Liver (tissue), 7 donors: ENCODE measurements at regions not wholly inside any gene's neighbourhood (a gene's known extent, or its start where the extent isn't known, plus 50 kb on each side); places are given as distances from the start of the nearest gene placed in this dataset.

Source experiments
- DNase-seq: peaks from one replicate; pipeline ENCODE4 v3.0.0-alpha.2; 2017; ENCODE audit warnings: low spot score
- H3K27ac ChIP-seq, 2 donors: one replicate each; pipeline ENCODE4 v1.7.0; 2013; ENCODE audit warnings: inconsistent platforms in 2 of 2, low read length in 2 of 2, control low read depth in 1 of 2, low read depth in 1 of 2, mild to moderate bottlenecking in 1 of 2
- H3K27me3 ChIP-seq, 4 donors: one replicate each; pipeline versions ENCODE4 v1.6.1 to v1.7.0; 2013; ENCODE audit warnings: low read length in 3 of 4, inconsistent platforms in 1 of 4, mild to moderate bottlenecking in 1 of 4, moderate library complexity in 1 of 4; ENCODE audit not compliant: control insufficient read depth in 4 of 4, insufficient read depth in 4 of 4
- H3K36me3 ChIP-seq, 4 donors: one replicate each; pipeline versions ENCODE4 v1.6.1 to v1.7.0; 2013; ENCODE audit warnings: low read length in 3 of 4, mild to moderate bottlenecking in 3 of 4, low read depth in 1 of 4, moderate library complexity in 1 of 4; ENCODE audit not compliant: control insufficient read depth in 4 of 4, insufficient read depth in 3 of 4
- H3K4me1 ChIP-seq, 4 donors: one replicate each; pipeline versions ENCODE4 v1.6.1 to v1.7.0; 2013; ENCODE audit warnings: low read length in 3 of 4, mild to moderate bottlenecking in 3 of 4, moderate library complexity in 1 of 4; ENCODE audit not compliant: control insufficient read depth in 4 of 4, insufficient read depth in 4 of 4
- H3K4me3 ChIP-seq, 3 donors: one replicate each; pipeline versions ENCODE4 v1.6.1 to v1.7.0; 2013; ENCODE audit warnings: low read length in 3 of 3, control low read depth in 1 of 3, low read depth in 1 of 3, mild to moderate bottlenecking in 1 of 3
- H3K9ac ChIP-seq, 2 donors: one replicate each; pipeline ENCODE4 v1.7.0; 2013; ENCODE audit warnings: low read length in 2 of 2, mild to moderate bottlenecking in 2 of 2, moderate library complexity in 2 of 2, control low read depth in 1 of 2, low read depth in 1 of 2
- H3K9me3 ChIP-seq, 4 donors: one replicate each; pipeline versions ENCODE4 v1.6.1 to v1.7.0; 2013; ENCODE audit warnings: low read length in 3 of 4; ENCODE audit not compliant: control insufficient read depth in 4 of 4
- EGR1 ChIP-seq, 2 donors: IDR thresholded peaks; 2 replicates each; pipeline ENCODE4 v1.6.1; 2016 to 2018; ENCODE audit warnings: antibody characterized with exemption in 2 of 2, low read depth in 2 of 2
- FOXA1 ChIP-seq: IDR thresholded peaks from 2 replicates; pipeline ENCODE4 v1.6.1; 2016; ENCODE audit warnings: antibody characterized with exemption
- FOXA2 ChIP-seq: IDR thresholded peaks from 2 replicates; pipeline ENCODE4 v1.6.1; 2016; ENCODE audit warnings: antibody characterized with exemption
- GABPA ChIP-seq, 2 donors: IDR thresholded peaks in 1 of 2; conservative IDR thresholded peaks in 1 of 2; 2 replicates each; pipeline ENCODE4 v1.6.1; 2016; ENCODE audit warnings: antibody characterized with exemption in 2 of 2, mild to moderate bottlenecking in 1 of 2, moderate library complexity in 1 of 2
- HNF4A ChIP-seq, 2 donors: conservative IDR thresholded peaks; 2 replicates each; pipeline ENCODE4 v1.6.1; 2016; ENCODE audit warnings: antibody characterized with exemption in 2 of 2, mild to moderate bottlenecking in 2 of 2
- HNF4G ChIP-seq: IDR thresholded peaks from 2 replicates; pipeline ENCODE4 v1.6.1; 2016; ENCODE audit warnings: antibody characterized with exemption
- MAX ChIP-seq: IDR thresholded peaks from 2 replicates; pipeline ENCODE4 v1.6.1; 2016; ENCODE audit warnings: antibody characterized with exemption
- NR2F2 ChIP-seq: IDR thresholded peaks from 2 replicates; pipeline ENCODE4 v1.6.1; 2016; ENCODE audit warnings: antibody characterized with exemption
- RAD21 ChIP-seq, 2 donors: IDR thresholded peaks; 2 replicates each; pipeline ENCODE4 v1.6.1; 2016; ENCODE audit warnings: antibody characterized with exemption in 2 of 2, mild to moderate bottlenecking in 2 of 2
- RXRA ChIP-seq, 2 donors: IDR thresholded peaks; 2 replicates each; pipeline ENCODE4 v1.6.1; 2017 to 2018; ENCODE audit warnings: antibody characterized with exemption in 2 of 2, mild to moderate bottlenecking in 1 of 2
- SP1 ChIP-seq: IDR thresholded peaks from 2 replicates; pipeline ENCODE4 v1.6.1; 2018; ENCODE audit warnings: antibody characterized with exemption, mild to moderate bottlenecking
- TAF1 ChIP-seq: conservative IDR thresholded peaks from 2 replicates; pipeline ENCODE4 v1.6.1; 2016; ENCODE audit warnings: antibody characterized with exemption, mild to moderate bottlenecking
- WGBS: extraction: QIAGEN DNeasy Blood & Tissue Kit; methylation state at CpG from one replicate; pipeline ENCODE4 v1.1.7; 2013; 5-methylcytosine and 5-hydroxymethylcytosine counted together
- TF ChIP-seq, protein P1 (sequence below): IDR thresholded peaks from 2 replicates; pipeline ENCODE4 v1.6.1; 2016; ENCODE audit warnings: antibody characterized with exemption
- TF ChIP-seq, protein P2 (sequence below): IDR thresholded peaks from 2 replicates; pipeline ENCODE4 v1.6.1; 2016; ENCODE audit warnings: antibody characterized with exemption, mild to moderate bottlenecking
- donor health status: healthy.
- donor health status: healthy.
- donor health status: healthy.
- donor health status: healthy.

DNA sequence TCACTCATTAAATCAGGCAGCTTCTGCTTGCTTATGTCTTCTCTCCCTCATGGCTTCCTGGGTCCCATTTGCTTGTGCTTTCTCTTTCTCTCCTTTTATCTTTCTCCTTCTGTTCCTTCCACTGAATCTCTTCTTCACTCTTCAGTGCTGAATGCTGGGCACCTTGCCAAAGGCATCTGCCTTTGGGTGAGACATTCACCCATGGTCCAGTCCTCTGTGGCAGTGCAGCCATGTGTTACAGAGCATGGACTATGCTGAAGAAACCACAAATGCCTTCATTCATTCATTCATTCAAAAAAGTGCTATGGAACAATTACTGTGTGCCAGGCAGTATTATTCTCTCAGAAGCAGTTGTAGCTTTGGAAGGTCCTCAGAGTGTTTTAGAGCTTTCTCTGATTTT is 344.4 kb upstream of the STXBP6 start:
- Histone ChIP-seq H3K27ac (no peak overlapping the region), H3K9me3 (no peaks in the 10 kb centered on the region), H3K36me3 (no peaks in the 10 kb centered on the region), H3K27me3 (no peaks in the 10 kb centered on the region), H3K9ac (no peak overlapping the region), H3K4me1 (no peaks in the 10 kb centered on the region), H3K4me3 (no peak overlapping the region)
- TF ChIP-seq, protein P1, sequence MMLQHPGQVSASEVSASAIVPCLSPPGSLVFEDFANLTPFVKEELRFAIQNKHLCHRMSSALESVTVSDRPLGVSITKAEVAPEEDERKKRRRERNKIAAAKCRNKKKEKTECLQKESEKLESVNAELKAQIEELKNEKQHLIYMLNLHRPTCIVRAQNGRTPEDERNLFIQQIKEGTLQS = no peak
- TF ChIP-seq FOXA1 = no peak
- no peak for TF ChIP-seq TAF1
- TF ChIP-seq RAD21 (IDR thresholded peaks at IDR 0.05) = no peak
- no peak for TF ChIP-seq HNF4G
- no peak for TF ChIP-seq GABPA (IDR thresholded peaks at IDR 0.05 in 1 of 2, conservative IDR thresholded peaks at IDR 0.05 in 1 of 2)
- no peak for TF ChIP-seq FOXA2
- no peak for TF ChIP-seq HNF4A (conservative IDR thresholded peaks at IDR 0.05)
- no peak for TF ChIP-seq RXRA (IDR thresholded peaks at IDR 0.05)
- TF ChIP-seq EGR1 (IDR thresholded peaks at IDR 0.05; ENCODE audit: low read depth in 2 of 2) = no peak
- no peak for TF ChIP-seq MAX
- no peak for TF ChIP-seq SP1
- no peak for DNase-seq

- Histone ChIP-seq H3K36me3 (no peaks in the 10 kb centered on the region), H3K27ac (no peak overlapping the region), H3K4me3 (no peak overlapping the region), H3K9ac (no peak overlapping the region), H3K4me1 (no peaks in the 10 kb centered on the region), H3K27me3 (no peaks in the 10 kb centered on the region), H3K9me3 (no peaks in the 10 kb centered on the region)
- WGBS = 84% methylated on average over 2 of the region's 2 CpGs
- TF ChIP-seq, protein P2, sequence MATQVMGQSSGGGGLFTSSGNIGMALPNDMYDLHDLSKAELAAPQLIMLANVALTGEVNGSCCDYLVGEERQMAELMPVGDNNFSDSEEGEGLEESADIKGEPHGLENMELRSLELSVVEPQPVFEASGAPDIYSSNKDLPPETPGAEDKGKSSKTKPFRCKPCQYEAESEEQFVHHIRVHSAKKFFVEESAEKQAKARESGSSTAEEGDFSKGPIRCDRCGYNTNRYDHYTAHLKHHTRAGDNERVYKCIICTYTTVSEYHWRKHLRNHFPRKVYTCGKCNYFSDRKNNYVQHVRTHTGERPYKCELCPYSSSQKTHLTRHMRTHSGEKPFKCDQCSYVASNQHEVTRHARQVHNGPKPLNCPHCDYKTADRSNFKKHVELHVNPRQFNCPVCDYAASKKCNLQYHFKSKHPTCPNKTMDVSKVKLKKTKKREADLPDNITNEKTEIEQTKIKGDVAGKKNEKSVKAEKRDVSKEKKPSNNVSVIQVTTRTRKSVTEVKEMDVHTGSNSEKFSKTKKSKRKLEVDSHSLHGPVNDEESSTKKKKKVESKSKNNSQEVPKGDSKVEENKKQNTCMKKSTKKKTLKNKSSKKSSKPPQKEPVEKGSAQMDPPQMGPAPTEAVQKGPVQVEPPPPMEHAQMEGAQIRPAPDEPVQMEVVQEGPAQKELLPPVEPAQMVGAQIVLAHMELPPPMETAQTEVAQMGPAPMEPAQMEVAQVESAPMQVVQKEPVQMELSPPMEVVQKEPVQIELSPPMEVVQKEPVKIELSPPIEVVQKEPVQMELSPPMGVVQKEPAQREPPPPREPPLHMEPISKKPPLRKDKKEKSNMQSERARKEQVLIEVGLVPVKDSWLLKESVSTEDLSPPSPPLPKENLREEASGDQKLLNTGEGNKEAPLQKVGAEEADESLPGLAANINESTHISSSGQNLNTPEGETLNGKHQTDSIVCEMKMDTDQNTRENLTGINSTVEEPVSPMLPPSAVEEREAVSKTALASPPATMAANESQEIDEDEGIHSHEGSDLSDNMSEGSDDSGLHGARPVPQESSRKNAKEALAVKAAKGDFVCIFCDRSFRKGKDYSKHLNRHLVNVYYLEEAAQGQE = no peak
- TF ChIP-seq HNF4G = no peak
- TF ChIP-seq, protein P1 = no peak
- TF ChIP-seq NR2F2 = no peak
- no peak for TF ChIP-seq FOXA2
- no peak for DNase-seq
These were observed 340.0 kb upstream of the STXBP6 start for GRCh38 chr14:25389948-25390347.

- H3K4me3 ChIP-seq = no peak overlapping the region
- no peaks in the 10 kb centered on the region for H3K27me3 ChIP-seq
- H3K9me3 ChIP-seq = no peaks in the 10 kb centered on the region
- H3K4me1 ChIP-seq = no peaks in the 10 kb centered on the region
- WGBS = 36% methylated on average over 3 of the region's 3 CpGs
- DNase-seq = no peak
- H3K27ac ChIP-seq = no peak overlapping the region
- no peak overlapping the region for H3K9ac ChIP-seq
- no peaks in the 10 kb centered on the region for H3K36me3 ChIP-seq
- TF ChIP-seq, protein P1 = no peak
These were observed 331.6 kb upstream of the STXBP6 start for GRCh38 chr14:25381498-25381897.
